GM12873 (cell line): ENCODE measurements at regions not wholly inside any gene's neighbourhood (a gene's known extent, or its start where the extent isn't known, plus 50 kb on each side); places are given as distances from the start of the nearest gene placed in this dataset.

Experiments
- TF ChIP-seq, protein P1 (sequence below): IDR thresholded peaks from 2 replicates; pipeline ENCODE4 v1.5.1; 2012; ENCODE audit warnings: low read depth, mild to moderate bottlenecking, moderate library complexity, low read length, control low read depth; ENCODE audit not compliant: insufficient read depth; ENCODE audit errors: missing control alignments

DNA sequence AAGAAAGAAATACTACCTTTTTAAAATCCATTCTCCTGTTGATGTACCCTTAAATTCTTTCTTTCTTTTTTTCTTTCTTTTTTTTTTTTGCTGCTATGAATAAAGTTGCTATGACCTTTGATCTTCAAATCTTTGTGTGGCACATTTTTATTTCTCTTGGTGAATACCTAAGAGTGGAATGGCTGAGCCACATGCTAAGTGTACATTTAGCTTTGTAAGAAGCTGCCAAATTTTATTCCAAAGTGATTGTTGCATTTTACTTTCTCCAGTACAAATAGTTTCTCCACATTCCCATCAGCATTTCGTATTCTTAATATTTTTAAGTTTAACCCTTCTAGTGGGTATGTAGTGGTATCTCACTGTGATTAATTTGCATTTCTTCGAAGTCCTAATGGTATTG is 88.8 kb upstream of the RAB27B start:
- TF ChIP-seq, protein P1, sequence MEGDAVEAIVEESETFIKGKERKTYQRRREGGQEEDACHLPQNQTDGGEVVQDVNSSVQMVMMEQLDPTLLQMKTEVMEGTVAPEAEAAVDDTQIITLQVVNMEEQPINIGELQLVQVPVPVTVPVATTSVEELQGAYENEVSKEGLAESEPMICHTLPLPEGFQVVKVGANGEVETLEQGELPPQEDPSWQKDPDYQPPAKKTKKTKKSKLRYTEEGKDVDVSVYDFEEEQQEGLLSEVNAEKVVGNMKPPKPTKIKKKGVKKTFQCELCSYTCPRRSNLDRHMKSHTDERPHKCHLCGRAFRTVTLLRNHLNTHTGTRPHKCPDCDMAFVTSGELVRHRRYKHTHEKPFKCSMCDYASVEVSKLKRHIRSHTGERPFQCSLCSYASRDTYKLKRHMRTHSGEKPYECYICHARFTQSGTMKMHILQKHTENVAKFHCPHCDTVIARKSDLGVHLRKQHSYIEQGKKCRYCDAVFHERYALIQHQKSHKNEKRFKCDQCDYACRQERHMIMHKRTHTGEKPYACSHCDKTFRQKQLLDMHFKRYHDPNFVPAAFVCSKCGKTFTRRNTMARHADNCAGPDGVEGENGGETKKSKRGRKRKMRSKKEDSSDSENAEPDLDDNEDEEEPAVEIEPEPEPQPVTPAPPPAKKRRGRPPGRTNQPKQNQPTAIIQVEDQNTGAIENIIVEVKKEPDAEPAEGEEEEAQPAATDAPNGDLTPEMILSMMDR, result no peak

- TF ChIP-seq, protein P1, result no peak
Observed at GRCh38 chr18:54740136-54740846, 88.0 kb upstream of the RAB27B start.

- TF ChIP-seq, protein P1, result no peak
Observed at GRCh38 chr18:54742120-54742519, 86.2 kb upstream of the RAB27B start.

GRCh38 chr18:54742659-54743604 is 85.3 kb upstream of the RAB27B start:
- TF ChIP-seq, protein P1, result no peak

DNA sequence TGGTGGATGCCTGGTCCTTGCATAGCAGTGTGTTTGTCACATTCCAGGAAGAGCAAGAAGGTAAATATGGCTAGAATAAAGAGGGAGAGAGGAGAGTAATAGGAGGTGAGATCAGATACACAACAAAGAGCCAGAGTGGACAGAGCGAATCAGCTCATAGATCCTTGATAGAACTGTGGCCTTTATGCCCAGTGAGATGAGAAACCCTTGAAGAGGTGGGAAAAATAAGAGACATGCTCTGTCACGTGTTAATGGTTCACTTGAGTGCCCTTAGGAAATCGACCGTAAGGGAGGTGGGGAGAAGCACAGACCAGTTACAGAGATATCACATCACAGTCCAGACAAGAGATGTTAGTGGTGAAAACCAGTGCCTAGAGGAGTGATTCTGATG is 84.7 kb upstream of the RAB27B start:
- TF ChIP-seq, protein P1, result no peak

DNA sequence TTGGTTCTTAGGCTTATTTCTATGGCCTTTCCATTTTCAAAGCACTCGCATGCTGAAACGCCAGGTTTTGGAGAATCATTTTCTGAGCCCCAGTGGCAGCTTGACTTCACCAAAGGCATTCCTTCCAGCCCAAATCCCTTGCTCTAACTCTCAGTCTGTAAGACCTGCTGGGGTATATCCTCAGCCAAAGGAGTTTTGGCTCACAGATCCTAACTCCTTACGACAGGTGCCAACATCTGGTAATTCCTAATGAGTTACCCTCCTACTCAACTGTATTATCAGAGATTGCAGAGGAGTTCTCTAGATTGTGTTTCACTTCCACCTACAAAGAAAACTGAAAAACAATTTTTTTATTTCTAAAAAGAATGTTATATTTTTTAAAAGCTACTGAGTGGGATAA is 79.0 kb upstream of the RAB27B start:
- TF ChIP-seq, protein P1, result no peak

- TF ChIP-seq, protein P1, result no peak
Observed at GRCh38 chr18:54750350-54750749, 77.9 kb upstream of the RAB27B start.
